ENCODE measurements at regions not wholly inside any gene's neighbourhood (a gene's known extent, or its start where the extent isn't known, plus 50 kb on each side); places are given as distances from the start of the nearest gene placed in this dataset.

GRCh38 chr7:46079421-46079820, 158.3 kb upstream of the IGFBP3 start:
- TF ChIP-seq EZH2phosphoT487 (IDR thresholded peaks at IDR 0.05; ENCODE audit: insufficient read depth, low read depth) (no peak), EZH2 (IDR thresholded peaks at IDR 0.05; ENCODE audit: insufficient read depth, poor library complexity, severe bottlenecking) (no peak)

Data from GM23248 (cell line).